Hepatocyte (in vitro differentiated cells): ENCODE measurements at regions not wholly inside any gene's neighbourhood (a gene's known extent, or its start where the extent isn't known, plus 50 kb on each side); places are given as distances from the start of the nearest gene placed in this dataset.
"Not testable (repeated sequence)": the region's sequence is repeated elsewhere in the genome, so short reads cannot be mapped to it uniquely, and the experiment has no call there.

Experiments
- DNase-seq: peaks from one replicate; pipeline ENCODE4 v3.0.0-alpha.2; 2016; ENCODE audit warnings: low spot score
- H2AFZ ChIP-seq: fragments of 200-600 bp; sonication (generic); 2 replicates; pipeline ENCODE4 v1.6.0; 2016; ENCODE audit warnings: antibody characterized with exemption, mild to moderate bottlenecking
- H3K27ac ChIP-seq: fragments of 200-600 bp; sonication (generic); 2 replicates; pipeline ENCODE4 v1.5.1; 2016; ENCODE audit warnings: mild to moderate bottlenecking
- H3K27me3 ChIP-seq: fragments of 200-600 bp; sonication (generic); 2 replicates; pipeline ENCODE4 v1.6.1; 2016
- H3K36me3 ChIP-seq: fragments of 200-600 bp; sonication (generic); replicated peaks from 2 replicates; pipeline ENCODE4 v1.5.1; 2016; ENCODE audit warnings: low read depth; ENCODE audit not compliant: insufficient read depth
- H3K4me1 ChIP-seq: fragments of 200-600 bp; sonication (generic); 2 replicates; pipeline ENCODE4 v1.5.1; 2016; ENCODE audit warnings: mild to moderate bottlenecking, moderate library complexity; ENCODE audit not compliant: insufficient read depth
- H3K4me2 ChIP-seq: fragments of 200-600 bp; sonication (generic); 2 replicates; pipeline ENCODE4 v1.6.0; 2016
- H3K4me3 ChIP-seq: fragments of 200-600 bp; sonication (generic); 2 replicates; pipeline ENCODE4 v1.5.1; 2016; ENCODE audit warnings: mild to moderate bottlenecking
- H3K79me2 ChIP-seq: fragments of 200-600 bp; sonication (generic); 2 replicates; pipeline ENCODE4 v1.6.0; 2017; ENCODE audit warnings: mild to moderate bottlenecking
- H3K9me2 ChIP-seq: fragments of 200-600 bp; sonication (generic); replicated peaks from 2 replicates; pipeline ENCODE4 v1.6.0; 2017; ENCODE audit warnings: mild to moderate bottlenecking; ENCODE audit not compliant: insufficient read depth
- H3K9me3 ChIP-seq: fragments of 200-600 bp; sonication (generic); 2 replicates; pipeline ENCODE4 v1.5.1; 2016; ENCODE audit warnings: low read depth, mild to moderate bottlenecking
- H4K20me1 ChIP-seq: fragments of 200-600 bp; sonication (generic); 2 replicates; pipeline ENCODE4 v1.6.0; 2016; ENCODE audit warnings: mild to moderate bottlenecking; ENCODE audit not compliant: insufficient read depth, poor library complexity, severe bottlenecking
- EZH2 ChIP-seq: fragments of 200-600 bp; sonication (generic); IDR thresholded peaks from 2 replicates; pipeline ENCODE4 v1.6.1; 2016; ENCODE audit warnings: antibody characterized with exemption, mild to moderate bottlenecking, borderline replicate concordance
- EZH2phosphoT487 ChIP-seq: fragments of 200-600 bp; sonication (generic); IDR thresholded peaks from one replicate; pipeline ENCODE4 v1.6.1; 2018; ENCODE audit warnings: antibody characterized with exemption, mild to moderate bottlenecking, low read depth, moderate library complexity; ENCODE audit not compliant: unreplicated experiment, severe bottlenecking
- WGBS: methylation state at CpG from one replicate; pipeline ENCODE4 v1.1.6; 2016; ENCODE audit warnings: low lambda C conversion rate; ENCODE audit errors: missing lambda C conversion rate; 5-methylcytosine and 5-hydroxymethylcytosine counted together
- TF ChIP-seq, protein P1 (sequence below): fragments of 200-600 bp; sonication (generic); IDR thresholded peaks from 2 replicates; pipeline ENCODE4 v1.5.1; 2016; ENCODE audit warnings: antibody characterized with exemption, mild to moderate bottlenecking; ENCODE audit not compliant: poor library complexity

DNA sequence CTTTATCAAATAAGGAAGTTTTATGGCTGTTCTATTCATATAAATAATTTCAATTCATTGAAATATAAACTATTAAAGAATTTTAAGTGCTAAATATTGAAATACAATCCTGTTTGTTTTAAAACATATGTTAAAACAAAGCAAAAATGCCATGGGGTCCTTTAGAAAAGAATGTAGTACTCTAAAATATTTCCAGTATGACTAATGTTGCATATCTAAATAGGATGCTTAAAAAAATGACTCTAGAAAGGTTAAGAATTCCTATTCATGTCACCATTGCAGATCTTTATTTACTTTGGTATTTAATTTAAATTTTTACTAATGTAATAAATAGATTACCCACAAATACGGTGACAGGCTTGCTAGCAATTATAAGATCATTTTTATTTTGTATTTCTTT, 132.3 kb downstream of the ZNF608 start:
- no peak overlapping the region for H3K4me3 ChIP-seq
- H2AFZ ChIP-seq = no peak overlapping the region
- H3K4me1 ChIP-seq = peaks cover 5% of the 10 kb centered on the region
- H3K27me3 ChIP-seq = no peaks in the 10 kb centered on the region
- WGBS = 97% methylated on average over 1 of the region's 1 CpG
- TF ChIP-seq EZH2phosphoT487 (no peak), EZH2 (no peak)
- TF ChIP-seq, protein P1, sequence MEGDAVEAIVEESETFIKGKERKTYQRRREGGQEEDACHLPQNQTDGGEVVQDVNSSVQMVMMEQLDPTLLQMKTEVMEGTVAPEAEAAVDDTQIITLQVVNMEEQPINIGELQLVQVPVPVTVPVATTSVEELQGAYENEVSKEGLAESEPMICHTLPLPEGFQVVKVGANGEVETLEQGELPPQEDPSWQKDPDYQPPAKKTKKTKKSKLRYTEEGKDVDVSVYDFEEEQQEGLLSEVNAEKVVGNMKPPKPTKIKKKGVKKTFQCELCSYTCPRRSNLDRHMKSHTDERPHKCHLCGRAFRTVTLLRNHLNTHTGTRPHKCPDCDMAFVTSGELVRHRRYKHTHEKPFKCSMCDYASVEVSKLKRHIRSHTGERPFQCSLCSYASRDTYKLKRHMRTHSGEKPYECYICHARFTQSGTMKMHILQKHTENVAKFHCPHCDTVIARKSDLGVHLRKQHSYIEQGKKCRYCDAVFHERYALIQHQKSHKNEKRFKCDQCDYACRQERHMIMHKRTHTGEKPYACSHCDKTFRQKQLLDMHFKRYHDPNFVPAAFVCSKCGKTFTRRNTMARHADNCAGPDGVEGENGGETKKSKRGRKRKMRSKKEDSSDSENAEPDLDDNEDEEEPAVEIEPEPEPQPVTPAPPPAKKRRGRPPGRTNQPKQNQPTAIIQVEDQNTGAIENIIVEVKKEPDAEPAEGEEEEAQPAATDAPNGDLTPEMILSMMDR = no peak
- H3K36me3 ChIP-seq = no peaks in the 10 kb centered on the region
- H3K79me2 ChIP-seq = no peaks in the 10 kb centered on the region
- no peak overlapping the region for H3K4me2 ChIP-seq
- H4K20me1 ChIP-seq = no peaks in the 10 kb centered on the region
- no peak for DNase-seq
- H3K9me2 ChIP-seq = no peaks in the 10 kb centered on the region
- H3K9me3 ChIP-seq = no peaks in the 10 kb centered on the region
- no peak overlapping the region for H3K27ac ChIP-seq

GRCh38 chr5:124613273-124613953, 133.0 kb downstream of the ZNF608 start:
- 95% methylated on average over 3 of the region's 3 CpGs for WGBS
- no peak overlapping the region for H3K4me2 ChIP-seq
- no peak for DNase-seq

GRCh38 chr5:124612023-124612422, 134.4 kb downstream of the ZNF608 start:
- H3K36me3 ChIP-seq = no peaks in the 10 kb centered on the region
- H3K4me2 ChIP-seq = no peak overlapping the region
- peaks cover 5% of the 10 kb centered on the region for H3K4me1 ChIP-seq
- TF ChIP-seq EZH2phosphoT487 (no peak), EZH2 (no peak)
- TF ChIP-seq, protein P1 = no peak
- H3K4me3 ChIP-seq = no peak overlapping the region
- no peaks in the 10 kb centered on the region for H3K79me2 ChIP-seq
- DNase-seq = no peak
- 47% methylated on average over 7 of the region's 7 CpGs for WGBS
- H3K27ac ChIP-seq = no peak overlapping the region
- H3K9me3 ChIP-seq = no peaks in the 10 kb centered on the region
- no peaks in the 10 kb centered on the region for H3K27me3 ChIP-seq
- no peaks in the 10 kb centered on the region for H3K9me2 ChIP-seq
- no peak overlapping the region for H2AFZ ChIP-seq
- H4K20me1 ChIP-seq = no peaks in the 10 kb centered on the region

More at GRCh38 chr5:124613273-124613953, 133.0 kb downstream of the ZNF608 start:
- H3K4me3 ChIP-seq = no peak overlapping the region
- no peaks in the 10 kb centered on the region for H3K36me3 ChIP-seq
- H3K27ac ChIP-seq = no peak overlapping the region
- no peaks in the 10 kb centered on the region for H3K79me2 ChIP-seq
- H4K20me1 ChIP-seq = no peaks in the 10 kb centered on the region
- TF ChIP-seq, protein P1 = no peak
- no peak for TF ChIP-seq EZH2phosphoT487
- no peak for TF ChIP-seq EZH2
- no peaks in the 10 kb centered on the region for H3K9me2 ChIP-seq
- peaks cover 5% of the 10 kb centered on the region for H3K4me1 ChIP-seq
- H2AFZ ChIP-seq = no peak overlapping the region
- H3K9me3 ChIP-seq = no peaks in the 10 kb centered on the region
- no peaks in the 10 kb centered on the region for H3K27me3 ChIP-seq

DNA sequence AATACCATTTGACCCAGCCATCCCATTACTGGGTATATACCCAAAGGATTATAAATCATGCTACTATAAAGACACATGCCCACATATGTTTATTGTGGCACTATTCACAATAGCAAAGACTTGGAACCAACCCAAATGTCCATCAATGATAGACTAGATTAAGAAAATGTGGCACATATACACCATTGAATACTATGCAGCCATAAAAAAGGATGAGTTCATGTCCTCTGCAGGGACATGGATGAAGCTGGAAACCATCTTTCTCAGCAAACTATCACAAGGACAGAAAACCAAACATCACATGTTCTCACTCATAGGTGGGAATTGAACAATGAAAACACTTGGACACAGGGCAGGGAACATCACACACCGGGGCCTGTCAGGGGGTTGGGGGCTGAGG, 135.2 kb downstream of the ZNF608 start:
- not testable (repeated sequence) for H3K9me2 ChIP-seq, H3K9me3 ChIP-seq, H3K27me3 ChIP-seq, H3K4me3 ChIP-seq, H3K4me2 ChIP-seq, H4K20me1 ChIP-seq, H3K36me3 ChIP-seq, DNase-seq, H3K79me2 ChIP-seq, H3K4me1 ChIP-seq, H3K27ac ChIP-seq, H2AFZ ChIP-seq
- 92% methylated on average over 1 of the region's 1 CpG for WGBS

DNA sequence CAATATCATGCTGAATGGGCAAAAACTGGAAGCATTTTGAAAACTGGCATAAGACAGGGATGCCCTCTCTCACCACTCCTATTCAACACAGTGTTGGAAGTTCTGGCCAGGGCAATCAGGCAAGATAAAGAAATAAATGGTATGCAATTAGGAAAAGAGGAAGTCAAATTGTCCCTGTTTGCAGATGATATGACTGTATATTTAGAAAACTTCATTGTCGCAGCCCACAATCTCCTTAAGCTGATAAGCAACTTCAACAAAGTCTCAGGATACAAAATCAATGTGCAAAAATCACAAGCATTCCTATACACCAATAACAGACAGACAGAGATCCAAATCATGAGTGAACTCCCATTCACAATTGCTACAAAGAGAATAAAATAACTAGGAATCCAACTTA, 136.8 kb downstream of the ZNF608 start:
- H3K79me2 ChIP-seq, H3K9me3 ChIP-seq, H3K27ac ChIP-seq, H3K27me3 ChIP-seq, DNase-seq, H3K9me2 ChIP-seq, H3K4me3 ChIP-seq, H2AFZ ChIP-seq, H4K20me1 ChIP-seq, H3K4me2 ChIP-seq, H3K36me3 ChIP-seq, H3K4me1 ChIP-seq: not testable (repeated sequence)
- 63% methylated on average over 1 of the region's 1 CpG for WGBS
